HG02840 (cell line): ENCODE measurements at regions not wholly inside any gene's neighbourhood (a gene's known extent, or its start where the extent isn't known, plus 50 kb on each side); places are given as distances from the start of the nearest gene placed in this dataset.
"Not testable (repeated sequence)": the region's sequence is repeated elsewhere in the genome, so short reads cannot be mapped to it uniquely, and the experiment has no call there.

ENCODE experiments used
- ATAC-seq: cut with Tn5 transposase; IDR thresholded peaks from one replicate; pipeline ENCODE4 v1.9.1; 2021; ENCODE audit warnings: mild to moderate bottlenecking, moderate library complexity, moderate number of reproducible peaks; ENCODE audit not compliant: unreplicated experiment, low FRiP score

DNA sequence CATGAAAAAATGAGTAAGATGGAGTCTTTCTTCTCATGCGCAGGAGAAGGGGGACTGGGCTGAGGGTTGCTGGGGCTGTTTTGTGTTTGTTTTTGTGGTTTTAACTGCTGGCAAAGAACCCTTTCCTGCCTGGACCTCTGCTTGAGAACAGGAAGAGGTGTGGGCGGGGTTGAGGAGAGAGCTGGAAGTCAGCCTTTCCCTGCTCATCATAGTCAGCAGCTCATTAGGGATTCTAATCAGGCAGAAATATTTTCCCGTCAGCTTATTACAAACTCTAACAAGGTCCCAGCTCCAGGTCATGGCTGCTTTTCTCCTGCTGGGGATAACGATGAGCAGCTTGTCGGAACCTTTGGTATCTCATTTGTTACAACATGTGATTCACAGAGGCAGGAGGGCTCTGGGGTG, 185.0 kb upstream of the NRXN3 start:
- no peak for ATAC-seq

DNA sequence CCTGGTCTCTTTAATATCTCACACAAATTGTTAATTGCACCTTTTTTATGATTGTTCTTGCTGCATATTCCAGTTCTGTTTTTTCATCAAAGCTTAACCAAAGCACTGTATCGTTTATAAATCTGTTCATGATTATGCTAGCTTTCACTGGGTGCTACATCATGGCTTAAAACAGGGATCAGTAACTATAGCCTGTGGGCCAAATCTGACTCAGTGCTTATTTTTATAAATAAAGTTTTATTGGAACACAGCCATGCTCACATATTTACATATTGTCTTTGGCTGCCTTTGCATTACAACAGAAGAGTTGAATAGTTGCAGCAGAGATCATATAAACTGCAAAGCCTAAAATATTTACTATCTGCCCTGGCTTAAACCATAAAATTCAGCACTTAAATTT, 183.4 kb upstream of the NRXN3 start:
- no peak for ATAC-seq

DNA sequence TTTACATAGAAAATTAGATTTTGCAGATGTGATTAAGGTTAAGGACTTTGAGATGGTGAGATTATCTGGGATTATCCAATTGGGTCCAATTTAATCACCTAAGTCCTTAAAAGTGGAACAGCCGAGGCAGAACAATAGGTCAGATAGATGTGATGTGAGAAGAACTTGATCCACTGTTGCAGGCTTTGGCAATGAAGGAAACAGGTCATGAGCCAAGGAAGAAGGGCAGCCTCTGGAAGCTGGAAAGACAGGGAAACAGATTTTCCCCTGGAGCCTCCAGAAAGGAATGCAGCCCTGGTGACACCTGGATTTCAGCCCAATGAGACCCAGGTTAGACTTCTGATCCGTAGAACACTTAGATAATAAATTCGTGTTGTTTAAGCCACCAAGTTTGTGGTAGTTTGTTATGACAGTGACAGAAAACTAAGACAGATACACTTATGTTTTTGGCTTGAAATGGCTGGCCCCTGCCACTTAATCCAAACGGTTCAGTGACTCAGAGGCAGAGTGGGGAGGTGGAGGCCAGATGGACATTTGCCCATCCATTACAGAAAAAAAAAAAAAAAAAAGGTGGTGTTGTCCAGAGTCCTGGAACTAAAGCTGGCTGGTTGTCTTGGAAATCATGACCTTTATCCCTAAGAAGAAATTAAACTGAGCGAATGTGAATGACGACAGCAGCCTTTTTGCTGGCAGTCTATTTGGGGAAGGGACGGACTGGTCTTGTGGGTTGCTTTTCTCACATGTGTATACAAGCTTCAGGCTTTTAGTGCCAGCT, 181.9 kb upstream of the NRXN3 start:
- no peak for ATAC-seq

DNA sequence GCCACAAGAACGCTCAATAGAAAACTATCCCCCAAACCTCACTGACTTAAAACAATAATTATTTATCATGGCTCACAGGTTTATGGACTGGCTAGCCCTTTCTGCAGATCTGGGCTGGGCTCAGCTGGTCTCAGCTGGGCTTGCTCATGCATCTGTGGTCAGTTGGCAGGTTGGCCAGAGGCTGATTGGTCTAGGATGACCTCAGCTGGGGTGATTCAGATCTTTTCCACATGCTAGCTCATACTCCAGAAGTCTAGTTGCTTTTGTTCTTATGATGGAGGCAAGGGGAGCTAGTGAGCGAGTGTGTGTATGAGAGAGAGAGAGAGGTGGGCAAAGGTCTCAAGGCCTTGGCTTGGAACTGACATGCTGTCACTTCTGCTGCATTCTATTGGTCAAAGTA, 181.2 kb upstream of the NRXN3 start:
- no peak for ATAC-seq

DNA sequence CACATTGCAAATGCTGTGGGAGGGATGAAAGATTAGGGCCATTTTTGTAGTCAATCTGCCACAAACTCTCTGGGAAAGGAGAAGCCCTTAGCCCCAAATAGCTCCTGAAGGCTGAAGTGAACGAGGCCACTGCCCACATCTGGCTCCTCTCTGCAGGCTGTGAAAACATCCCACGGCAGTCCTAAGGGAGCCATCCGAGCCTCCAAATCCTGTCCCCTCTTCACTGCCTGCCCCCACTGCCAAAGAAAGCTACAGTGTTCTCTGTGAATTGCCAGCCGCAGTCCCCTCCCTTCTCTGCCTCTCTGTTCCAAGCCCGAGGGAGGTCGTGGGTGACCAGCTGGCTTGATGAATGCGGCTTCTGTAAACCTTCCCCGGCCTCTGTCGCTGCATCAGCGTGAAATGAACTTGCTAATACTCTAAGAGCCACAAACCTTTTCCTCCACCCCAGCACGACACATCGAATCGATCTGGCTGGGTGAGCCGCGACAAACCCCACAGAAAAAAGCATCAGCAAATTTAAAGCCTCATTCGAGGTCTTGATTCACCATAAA, 180.7 kb upstream of the NRXN3 start:
- ATAC-seq = no peak

DNA sequence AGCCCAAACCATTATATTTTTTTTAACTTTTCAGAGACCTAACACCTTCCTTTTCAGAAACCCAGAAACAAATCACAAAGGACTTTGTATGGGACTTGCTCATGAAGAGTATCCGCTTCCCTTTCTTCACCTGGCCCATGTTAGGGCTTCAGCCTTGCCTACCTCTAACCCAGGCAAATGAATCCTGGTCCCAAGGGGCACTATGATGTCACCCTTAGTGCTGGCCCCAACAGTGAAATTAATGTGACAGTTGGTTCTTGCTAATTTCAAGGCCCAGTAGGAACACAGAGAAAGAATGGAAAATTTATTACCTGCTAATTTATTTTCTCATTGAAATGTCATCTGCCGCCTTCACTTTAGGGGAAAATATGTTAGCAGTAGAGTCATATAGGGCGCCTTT, 179.8 kb upstream of the NRXN3 start:
- ATAC-seq = no peak

DNA sequence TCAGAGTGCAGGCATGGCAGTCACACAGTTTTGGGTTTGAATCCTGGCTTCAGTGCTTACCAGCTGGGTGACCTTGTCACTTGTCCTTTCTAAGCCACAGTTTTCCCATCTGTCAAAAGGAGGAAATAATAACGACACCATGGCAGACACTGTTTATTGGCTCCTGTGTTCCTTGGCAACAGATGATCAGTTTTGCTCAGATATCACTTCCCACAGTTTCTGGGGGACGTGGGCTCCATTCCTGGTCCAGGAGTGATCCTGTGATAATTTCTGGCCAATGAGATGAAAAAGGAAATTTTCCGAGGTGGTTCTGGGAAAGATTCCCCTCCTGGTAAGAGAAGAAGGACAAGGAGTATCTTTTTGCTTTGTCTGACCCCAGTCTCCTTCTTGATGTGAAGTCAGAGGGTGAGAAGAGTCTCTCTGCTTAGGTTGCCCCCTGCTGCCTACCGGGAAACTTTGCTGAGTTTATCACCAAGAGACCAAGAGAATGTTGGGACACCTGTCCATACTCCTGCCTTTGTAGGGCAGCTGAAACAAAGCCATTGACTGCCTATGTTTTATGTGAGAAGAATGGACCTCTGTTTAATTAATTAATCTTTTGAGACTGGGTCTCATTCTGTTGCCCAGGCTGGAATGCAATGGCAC, 178.9 kb upstream of the NRXN3 start:
- ATAC-seq = no peak

DNA sequence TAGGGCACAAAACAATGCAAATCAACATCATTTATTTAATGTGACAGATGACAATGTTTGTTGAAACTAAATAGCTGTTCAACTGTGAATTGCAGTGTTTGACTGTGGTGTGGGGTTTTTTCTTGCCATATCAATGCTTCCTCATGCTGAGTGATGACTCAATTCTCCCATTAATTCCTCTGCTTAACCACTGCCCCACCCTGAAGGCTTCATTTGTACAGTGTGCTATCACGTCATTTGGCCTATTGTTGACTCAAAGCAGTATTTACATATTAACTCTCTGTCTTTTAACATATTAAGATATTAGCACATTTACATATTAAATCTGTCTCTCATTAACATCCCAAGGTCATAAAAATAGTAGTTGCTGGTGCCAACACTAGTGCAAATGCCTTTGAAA, 164.8 kb upstream of the NRXN3 start:
- ATAC-seq = peak; percentile 54

DNA sequence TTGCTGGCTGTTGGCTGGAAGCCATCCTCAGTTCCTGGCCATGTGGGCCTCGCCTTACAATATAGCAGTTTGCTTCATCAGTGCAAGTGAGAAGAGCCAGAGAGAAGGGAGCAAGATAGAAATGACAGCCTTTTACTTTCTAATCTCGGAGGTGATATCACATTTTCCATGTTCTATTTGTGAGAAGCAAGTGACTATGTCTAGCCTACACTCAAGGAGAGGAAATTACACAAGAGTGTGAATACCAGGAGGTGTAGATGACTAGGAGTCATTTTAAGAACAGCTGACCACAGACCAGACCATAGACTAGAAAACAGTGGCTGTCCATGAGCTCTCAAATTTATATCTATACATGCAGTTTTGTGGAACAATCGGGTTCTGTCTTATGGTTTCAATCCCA, 163.0 kb upstream of the NRXN3 start:
- no peak for ATAC-seq

DNA sequence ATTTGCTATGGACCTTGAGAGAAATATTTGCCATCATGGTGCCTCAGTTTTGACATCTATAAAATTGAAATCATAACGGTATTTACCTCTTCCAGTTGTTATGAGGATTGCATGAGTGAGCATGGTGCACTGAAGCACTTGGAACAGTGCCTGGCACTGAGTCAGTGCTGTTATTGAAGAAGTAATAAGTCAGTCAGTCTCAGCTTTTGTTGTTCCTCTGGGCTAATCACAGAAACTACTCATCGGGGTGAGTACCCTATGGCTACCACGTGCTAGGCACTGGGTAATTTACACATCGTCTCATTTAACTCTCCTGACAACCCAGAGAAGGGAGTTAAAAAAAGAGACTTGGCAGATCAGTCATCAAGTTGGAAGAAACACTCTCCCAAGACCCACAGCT, 159.5 kb upstream of the NRXN3 start:
- ATAC-seq = no peak

DNA sequence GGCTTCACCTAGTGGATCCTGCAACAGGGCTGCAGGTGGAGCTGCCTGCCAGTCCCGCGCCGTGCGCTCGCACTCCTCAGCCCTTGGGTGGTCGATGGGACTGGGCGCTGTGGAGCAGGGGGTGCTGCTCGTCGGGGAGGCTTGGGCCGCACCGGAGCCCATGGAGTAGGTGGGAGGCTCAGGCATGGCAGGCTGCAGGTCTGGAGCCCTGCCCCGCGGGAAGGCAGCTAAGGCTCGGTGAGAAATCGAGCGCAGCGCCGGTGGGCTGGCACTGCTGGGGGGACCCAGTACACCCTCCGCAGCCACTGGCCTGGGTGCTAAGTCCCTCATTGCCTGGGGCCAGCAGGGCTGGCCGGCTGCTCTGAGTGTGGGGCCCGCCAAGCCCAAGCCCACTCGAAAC, 156.3 kb upstream of the NRXN3 start:
- not testable (repeated sequence) for ATAC-seq

DNA sequence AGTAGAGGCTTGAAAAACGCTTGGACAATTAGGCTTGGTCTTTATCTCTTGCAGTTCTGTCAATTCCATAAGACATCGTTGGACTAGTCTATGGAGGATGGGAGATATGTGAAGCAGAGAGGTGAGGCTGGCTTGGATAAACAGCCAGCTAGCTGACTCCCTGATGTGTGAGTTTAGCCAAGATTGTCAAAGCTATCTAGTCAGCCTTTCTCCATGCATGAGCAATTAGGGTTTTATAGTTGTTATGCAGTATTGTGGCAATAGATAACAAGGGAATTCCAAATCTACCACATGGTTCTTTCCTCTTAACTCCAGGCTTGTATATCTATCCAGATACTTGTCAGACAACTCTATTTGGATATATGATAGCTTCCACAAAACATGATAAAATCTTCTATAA, 153.6 kb upstream of the NRXN3 start:
- ATAC-seq = no peak

DNA sequence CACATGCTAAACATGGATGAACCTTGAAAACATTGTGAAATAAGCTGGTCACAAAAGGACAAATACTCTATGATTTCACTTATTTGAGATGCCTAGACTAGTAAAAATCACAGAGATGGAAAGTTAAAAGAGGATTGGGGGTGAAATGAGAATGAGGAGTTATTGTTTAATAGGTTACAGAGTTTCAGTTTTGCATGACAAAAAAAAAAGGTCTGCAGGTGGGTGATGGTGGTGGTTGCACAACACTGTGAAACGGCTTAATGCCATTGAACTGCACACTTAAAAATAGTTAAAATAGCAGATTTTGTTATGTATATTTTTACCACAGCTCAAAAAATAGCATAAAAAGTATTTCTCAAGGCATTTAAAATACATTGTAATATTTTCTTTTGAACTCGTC, 151.9 kb upstream of the NRXN3 start:
- no peak for ATAC-seq

DNA sequence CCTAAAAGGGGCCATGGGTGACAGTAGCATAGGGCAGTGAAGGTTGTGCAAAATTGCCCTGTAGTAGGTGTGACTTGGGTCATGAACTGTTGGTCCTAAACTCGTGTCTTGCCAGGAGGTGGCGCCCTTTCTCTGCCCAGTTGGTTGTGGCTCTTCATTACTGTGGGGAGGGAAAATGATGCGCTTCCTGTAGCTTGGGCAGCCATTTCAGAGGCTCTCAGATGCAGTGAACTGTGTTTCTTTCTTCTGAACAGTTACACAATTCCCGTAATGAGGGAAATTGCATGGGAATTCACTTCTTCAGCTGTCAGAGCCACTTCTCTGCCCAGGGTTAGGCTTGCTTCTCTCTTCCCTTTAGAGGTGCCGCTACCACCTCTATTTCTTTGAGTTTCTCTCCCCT, 148.1 kb upstream of the NRXN3 start:
- no peak for ATAC-seq

DNA sequence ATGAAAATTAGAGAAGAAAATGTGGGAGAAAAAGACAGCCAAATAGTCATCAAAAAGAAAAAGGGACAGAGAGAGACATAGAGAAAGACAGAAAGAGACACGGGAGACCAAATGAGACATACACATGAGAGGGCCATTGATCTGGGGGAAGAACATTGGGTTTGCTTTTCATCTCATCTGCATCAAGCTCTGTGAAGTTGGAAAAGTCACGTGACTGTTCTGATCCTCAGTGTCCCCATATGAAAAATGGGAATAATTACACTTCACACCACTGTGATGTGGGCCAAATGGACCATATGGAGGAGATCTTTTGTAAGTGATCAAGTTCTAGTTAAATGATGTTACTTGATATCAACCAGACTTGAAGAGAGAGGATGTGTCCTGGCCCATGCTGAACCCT, 147.1 kb upstream of the NRXN3 start:
- ATAC-seq = no peak

DNA sequence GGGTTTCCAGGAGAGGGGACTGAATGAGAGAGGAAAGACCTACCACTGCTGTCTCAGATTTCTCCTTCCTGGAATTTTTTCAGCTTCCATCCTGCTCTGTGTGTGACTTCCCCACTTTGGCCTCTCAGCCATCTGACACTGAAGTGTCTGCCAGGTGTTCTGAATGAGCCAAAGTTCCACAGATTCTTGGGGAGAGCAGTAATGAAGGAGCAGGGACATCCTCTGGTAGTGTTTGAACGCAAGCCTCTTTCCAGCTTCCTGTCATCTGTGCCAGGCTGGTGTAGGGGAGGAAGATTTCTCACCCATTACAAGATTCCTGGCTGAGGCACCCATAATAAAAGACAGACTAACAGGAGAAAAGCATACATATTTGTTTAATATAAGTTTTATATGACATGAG, 141.7 kb upstream of the NRXN3 start:
- no peak for ATAC-seq

DNA sequence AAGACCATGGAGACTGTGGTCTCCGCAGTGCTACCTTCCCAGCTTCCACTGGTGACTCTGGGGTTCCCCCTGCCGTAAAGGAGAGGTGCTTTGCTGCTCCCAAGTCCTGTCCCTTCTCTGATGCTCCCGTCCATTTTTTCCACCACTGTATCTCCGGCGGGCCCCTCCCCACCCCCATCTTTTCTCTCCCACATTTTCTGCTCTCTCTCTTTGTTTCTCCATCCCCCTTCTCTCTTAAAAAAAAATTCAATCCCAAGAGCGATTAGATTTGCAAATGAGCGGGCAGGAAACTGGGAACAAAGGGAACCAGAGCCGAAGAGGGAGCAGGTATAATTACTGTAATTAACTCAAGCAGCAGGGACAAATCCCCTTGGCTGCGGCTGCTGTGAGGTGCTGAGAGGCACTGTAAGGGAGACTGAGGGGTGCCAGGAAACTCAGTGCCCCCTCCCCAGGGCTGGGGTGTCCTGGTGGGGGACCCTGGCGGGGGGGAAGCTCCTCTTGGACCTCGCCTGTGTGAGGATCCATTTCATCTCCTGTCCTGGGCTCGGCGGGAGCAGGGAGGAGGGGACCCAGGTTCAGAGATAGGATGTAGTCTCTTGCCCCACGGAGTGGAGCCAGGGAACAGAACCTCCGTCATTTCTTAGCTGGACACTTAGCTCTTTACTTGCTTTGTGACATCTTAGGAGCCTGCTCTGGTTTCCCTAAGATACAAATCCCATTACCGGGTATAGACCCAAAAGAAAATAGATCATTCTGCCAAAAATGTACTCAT, 140.4 kb upstream of the NRXN3 start:
- ATAC-seq = no peak

DNA sequence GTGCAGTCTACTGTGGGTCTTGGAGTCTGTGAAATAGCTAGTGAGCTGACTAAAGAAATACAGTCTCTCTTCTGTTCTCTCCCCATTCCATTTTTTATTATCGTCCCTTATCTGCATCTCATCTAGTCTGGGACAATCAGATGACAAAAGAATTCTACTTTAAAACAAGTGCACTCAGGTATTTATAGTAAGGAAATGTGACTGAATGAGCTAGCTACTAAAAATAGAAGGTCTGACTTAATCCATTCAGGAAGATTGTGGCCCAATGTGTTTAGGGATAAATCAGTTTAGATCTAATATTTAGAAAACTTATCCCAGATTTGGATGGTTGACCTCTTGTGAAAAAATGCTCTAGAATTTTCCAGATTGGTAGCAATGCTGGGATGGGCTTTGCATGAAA, 126.8 kb upstream of the NRXN3 start:
- ATAC-seq = no peak

DNA sequence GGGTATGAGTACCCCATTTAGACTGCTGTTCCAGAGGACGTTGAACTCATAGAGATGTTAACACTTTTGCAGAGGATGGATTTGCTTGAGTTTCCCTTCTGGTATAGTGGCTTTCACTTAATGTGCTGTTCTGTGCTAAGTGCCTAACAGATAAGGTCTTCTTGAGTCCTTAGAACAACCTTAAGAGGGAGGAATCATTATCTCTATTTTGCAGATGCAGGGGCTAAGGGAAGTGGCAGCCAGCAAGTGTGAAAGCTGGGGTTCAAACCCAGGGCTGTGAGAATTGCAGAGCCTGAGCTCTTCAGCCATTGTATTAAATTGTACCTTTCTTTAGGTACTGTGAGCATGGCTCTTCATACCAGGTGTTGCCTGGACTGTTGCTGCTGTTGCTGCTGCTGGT, 122.1 kb upstream of the NRXN3 start:
- ATAC-seq = no peak

DNA sequence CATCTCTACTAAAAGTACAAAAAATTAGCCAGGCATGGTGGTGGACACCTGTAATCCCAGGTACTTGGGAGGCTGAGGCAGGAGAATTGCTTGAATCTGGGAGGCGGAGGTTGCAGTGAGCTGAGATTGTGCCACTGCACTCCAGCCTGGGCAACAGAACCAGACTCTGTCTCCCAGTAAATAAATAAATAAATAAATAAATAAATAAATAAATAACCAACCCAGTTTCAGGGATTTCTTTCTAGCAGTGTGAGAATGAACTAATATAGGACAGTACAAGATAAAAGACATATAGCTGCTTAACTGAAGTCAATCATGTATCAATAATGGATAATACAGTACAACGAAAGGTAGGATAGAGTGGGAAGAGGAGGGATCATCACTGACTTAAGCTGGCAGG, 113.3 kb upstream of the NRXN3 start:
- ATAC-seq = not testable (repeated sequence)

DNA sequence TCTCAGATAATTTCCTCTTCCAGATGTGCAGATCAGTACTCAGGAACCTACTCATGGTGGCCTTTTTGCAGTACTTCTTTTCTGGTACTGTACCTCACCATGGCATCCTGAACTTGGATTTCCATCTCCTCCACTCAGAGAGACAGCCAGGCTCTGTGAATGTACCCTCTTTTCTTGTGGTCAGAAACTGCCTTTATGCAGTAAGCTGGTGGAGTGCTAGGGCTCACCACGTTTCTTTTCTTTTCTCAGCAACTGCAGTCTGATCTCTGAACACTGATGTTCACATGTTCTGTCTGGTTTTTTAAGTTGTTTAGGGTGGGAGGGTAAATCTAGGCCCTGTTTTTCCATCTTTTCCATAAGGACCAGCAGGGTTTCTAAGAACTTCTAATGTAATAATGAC, 99.8 kb upstream of the NRXN3 start:
- no peak for ATAC-seq
